ENCODE measurements at regions not wholly inside any gene's neighbourhood (a gene's known extent, or its start where the extent isn't known, plus 50 kb on each side); places are given as distances from the start of the nearest gene placed in this dataset.

DNA sequence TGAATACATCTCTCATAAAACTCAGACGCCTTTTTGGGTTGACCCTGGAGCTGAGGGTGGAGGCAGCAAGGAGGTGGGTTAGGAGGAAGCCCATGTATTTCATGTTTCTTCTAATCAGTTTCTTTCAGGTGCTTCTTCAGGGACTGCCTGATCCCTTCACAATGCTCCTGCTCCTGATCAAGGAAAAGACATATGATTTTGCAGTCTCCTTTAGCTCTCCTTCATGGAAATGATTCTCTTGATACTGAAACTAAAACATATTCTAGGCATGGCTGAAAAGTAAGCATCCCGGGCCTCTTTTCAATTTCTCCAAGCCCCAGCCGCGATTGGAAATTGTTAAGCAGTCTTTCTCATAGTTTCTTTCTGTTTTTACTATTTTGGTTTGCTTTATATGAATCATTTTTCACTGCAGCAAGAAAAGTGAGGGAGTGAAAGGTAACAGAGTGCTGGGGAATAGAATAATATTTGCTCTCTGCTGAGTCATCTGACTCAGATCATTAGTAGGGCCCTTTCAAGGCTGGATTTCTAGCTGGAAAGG, 730.7 kb downstream of the CDH11 start:
- TF ChIP-seq CTCF (IDR thresholded peaks at IDR 0.05) (no peak), POLR2A (IDR thresholded peaks at IDR 0.05) (no peak)

Data from prostate gland (tissue), 2 donors.